ENCODE measurements at regions not wholly inside any gene's neighbourhood (a gene's known extent, or its start where the extent isn't known, plus 50 kb on each side); places are given as distances from the start of the nearest gene placed in this dataset.
A peak's percentile ranks its signal among the peaks of the same experiment; 100 is the strongest.

DNA sequence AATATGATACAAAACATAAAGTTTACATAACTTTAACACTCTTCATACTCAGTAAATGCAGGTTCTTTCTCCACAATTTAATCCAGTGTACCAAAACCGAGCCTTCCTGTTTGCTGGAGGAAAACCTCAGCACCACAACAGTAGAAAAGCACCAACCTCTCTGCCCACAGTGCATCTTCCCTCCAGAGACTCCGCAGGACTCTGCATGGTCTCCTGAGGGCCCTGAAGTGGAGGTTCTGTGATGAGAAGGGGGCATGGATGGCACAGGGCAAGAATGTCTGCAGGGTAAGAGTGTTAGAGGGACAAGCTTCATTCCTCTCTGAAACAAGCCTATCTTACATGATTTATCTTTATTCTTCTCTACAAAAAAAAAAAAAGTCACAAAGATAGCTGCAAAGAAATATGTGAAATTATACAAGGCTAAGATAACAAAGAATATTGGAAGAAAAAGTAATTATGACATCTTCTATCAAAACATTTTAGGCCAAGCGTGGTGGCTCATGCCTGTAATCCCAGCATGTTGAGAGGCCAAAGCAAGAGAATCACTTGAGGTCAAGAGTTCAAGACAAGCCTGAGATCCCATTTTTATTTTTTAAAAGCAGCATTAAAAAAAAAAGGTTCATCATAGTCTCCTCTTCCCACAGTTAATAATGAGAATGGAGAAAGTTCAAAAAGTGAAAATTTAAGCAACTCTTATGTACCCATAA is 102.0 kb downstream of the VPREB1 start:
- DNase-seq (ENCODE audit: low read depth) = no peak

DNA sequence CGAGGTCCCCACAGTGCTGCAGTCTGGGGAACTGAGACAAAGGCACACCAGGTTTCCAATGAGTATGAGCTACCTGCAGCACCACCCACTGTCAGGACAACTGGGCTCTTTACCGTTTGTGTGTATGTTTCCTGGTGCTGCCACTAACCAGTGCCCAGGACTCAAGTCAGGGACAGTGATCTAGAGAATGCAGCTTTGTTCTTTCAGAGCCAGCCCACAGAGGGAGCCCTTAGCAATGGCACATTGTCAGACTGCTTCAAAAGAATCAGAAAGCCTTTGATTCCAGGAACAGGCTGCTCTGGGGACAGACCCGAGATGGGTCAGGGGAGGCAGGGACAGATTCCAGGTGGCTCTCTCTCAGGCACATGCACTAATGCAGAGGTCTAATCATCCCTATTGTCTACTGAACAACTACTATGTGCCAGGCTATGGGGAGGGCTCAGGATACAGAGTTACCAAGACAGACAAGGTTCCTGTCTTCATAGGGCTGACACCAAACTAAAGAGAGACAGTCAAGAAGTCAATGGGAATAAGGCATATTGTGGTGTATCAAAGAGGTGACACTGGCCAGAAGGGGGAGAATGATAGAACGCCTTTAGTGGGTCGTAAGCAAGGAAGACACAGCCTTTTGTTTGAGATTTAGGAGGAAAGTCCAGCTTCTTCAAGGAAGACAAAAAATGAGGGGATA is 103.7 kb downstream of the VPREB1 start:
- no peak for DNase-seq (ENCODE audit: low read depth)

DNA sequence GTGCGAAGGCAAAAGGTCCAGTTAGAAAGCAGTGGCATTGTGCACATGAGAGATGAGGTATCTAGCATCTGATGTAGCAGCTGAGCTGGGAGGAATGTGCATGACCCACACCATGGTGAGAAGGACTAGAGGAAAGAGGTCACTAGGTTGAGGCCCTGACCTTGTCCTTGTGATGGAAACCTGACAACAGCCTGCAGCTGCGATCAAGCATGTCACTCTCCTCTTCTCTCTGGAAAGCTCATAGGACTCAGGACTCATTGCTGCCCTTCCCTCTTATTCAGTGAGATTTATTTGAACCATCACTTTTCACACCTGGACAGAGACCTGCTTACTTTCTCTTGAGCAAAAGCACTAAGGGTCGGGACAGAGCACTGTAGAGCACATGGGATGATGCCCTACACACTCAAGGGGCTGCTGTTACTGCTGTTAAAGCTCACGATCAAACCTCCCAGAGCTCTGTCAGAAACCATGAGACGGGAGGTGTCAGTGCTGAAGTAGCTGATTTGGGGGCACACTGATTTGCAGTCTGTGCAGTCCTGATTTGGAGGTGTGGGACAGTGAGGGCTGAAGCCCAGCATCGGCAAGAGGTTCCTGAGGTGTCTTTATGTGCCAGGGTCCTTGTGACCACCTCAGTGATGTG is 104.3 kb downstream of the VPREB1 start:
- DNase-seq (ENCODE audit: low read depth) = no peak

DNA sequence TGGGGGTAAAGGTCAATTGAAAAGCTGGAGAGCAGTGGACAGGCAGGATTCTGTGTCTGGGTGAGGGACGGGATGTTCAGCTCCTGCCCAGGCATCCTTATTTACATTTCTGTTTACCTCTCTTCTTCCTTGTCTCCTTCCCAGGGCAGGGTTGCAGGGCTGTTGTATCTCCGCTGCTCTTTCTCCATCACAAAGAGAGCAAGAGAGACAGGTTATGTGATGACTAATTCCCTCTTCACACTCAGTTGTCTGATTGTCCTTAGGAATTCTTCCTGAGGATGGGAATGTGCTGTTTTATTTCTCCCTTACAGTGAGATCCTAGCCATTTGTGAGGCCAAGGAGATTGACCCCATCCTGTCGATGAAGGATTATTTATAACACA is 104.9 kb downstream of the VPREB1 start:
- DNase-seq (ENCODE audit: low read depth) = no peak

DNA sequence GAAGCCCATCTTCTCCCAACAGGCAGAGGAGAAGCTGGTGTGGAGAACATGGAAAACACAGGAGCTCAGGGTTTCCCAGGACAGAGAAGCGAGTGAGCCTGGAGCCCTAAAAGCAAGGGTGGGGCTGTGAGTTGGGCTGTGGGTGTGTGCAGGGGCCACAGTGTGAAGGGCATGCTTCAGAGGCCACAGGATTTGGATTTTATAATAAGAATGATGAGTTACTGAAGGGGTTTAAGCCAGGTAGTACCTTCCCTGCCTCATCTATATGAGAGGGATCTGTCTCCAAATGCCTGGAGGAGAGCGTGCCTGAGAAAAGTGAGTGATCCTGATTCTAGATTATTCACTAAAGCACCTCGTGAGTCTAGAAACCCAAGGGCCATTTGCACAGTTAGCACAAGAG is 106.8 kb downstream of the VPREB1 start:
- DNase-seq (ENCODE audit: low read depth) = no peak

DNA sequence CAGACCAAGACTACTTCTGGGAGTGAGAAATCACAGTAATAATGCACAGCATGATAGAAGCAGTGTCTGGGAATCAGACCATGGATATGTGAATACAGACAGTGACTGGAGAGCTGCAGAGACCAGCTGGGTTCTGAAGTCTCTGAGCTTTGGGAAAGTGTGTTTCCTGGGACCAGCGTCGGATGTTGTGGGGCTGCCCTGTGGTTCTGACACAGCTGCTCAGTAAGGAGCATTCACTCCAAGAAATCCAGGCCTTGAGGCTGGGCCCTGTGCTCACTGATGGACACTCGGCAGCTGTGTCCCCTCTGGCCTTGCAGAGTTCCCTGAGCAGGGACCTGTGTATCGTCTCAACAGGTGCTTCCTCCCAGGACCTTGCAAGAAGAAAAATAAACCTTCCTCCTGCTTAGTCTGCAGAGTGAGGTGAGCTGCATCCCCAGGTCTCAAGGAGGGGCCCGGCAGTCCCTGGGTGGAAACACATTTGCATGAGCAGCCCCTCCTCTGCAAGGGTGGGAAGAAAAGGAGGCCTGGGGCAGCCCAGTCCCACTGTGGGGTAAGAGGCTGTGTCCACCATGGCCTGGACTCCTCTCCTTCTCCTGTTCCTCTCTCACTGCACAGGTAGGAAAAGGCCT is 107.9 kb downstream of the VPREB1 start:
- no peak for DNase-seq (ENCODE audit: low read depth)

DNA sequence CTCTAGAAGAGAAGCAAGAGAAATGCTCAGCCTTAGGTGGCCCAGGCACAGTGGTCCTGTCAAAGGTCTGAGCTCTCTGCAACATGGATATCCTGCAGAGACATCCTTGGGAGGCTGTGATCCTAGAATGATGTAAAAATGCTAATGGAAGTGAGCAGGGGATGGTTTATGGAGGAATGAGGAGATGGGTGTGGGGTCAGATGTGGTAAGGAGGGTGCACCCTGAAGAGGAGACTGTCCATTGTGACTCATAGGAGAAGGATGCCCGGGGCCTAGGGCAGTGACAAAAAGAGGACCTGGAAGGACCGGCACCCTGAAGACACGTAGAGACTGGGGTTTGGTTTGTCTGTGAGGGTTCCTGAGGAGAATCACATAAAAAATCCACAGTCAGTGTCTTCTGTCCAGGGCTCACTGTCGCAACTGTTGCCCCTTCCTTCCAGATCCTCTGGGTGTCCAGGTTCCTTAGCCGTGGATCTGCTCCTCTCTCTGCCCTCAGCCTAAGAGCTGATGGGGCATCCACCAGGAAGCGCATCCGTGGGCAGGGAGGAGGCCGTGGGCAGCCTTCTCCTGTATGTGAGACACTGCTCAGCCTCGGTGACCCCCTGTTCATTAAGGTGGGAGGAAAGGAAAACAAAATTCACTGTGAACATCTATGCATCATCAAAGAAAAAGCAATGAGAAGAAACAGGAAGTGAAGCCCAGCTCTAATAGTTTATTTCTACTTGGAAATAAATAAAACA is 110.7 kb downstream of the VPREB1 start:
- no peak for DNase-seq (ENCODE audit: low read depth)

DNA sequence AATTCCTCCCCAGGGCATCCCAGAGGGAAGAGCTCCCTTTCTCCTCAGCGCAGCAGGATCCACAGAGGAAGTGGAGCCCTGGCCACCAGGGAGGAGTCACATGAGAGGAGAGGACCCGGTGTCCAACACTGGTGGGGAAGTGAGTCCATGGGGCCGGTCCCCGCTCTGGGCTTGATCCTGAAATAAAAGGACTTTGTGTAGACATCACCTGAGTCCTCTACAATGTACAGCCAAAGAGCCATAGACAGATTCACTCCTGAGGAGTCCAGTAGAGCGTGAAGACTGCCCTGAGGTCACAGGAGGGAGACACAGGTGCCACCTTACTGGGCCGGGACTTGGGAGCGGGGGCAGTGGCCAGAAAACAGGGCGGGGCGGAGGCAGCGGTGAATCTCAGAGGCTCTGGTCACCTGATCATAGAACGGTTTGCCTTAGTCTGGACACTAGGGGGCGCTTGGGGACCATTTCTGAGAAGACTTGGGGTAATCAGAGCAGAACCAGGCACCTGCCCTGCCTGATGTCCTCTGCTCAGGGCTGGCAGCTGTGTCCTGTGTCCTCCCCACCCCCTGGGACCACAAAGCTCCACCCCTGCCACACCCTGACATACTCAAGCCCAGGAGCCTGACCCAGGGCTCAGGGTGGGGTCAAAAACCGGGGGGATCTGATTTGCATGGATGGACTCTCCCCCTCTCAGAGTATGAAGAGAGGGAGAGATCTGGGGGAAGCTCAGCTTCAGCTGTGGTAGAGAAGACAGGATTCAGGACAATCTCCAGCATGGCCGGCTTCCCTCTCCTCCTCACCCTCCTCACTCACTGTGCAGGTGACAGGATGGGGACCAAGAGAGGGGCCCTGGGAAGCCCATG is 112.7 kb downstream of the VPREB1 start:
- peak; percentile 56 for DNase-seq (ENCODE audit: low read depth)

DNA sequence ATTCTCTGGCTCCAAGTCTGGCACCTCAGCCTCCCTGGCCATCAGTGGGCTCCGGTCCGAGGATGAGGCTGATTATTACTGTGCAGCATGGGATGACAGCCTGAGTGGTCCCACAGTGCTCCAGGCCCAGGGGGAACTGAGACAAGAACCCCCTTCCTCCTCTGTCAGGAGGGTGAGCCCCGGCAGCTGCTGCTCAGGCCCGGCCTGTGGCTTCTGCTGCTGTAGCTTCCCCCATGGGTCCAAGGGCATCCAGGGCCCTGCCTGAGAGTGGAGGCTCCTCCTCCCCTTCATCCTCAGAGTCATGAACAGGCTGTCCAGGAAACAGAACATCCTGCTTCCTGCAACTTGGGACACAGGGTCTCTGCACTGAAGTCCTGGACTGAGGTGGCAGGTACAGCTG is 113.6 kb downstream of the VPREB1 start:
- no peak for DNase-seq (ENCODE audit: low read depth)

DNA sequence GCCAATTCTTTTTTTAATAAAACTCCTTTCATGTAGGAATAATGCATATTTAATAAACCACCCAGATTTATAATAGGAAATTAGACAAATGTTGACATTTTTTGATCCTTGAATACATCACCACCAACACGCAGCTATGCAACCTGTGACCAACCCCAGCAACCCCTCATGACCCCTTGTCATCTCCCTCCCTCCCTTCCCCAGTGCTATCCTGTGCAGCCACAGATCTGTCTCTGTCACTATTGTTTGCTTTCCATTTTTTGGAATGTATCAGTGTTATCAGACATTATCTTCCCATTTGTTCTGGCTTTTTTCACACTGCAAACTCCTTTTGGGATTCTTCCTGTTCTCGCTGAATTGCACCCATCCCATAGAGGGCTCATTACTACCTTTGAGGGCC is 114.1 kb downstream of the VPREB1 start:
- DNase-seq (ENCODE audit: low read depth) = no peak

DNA sequence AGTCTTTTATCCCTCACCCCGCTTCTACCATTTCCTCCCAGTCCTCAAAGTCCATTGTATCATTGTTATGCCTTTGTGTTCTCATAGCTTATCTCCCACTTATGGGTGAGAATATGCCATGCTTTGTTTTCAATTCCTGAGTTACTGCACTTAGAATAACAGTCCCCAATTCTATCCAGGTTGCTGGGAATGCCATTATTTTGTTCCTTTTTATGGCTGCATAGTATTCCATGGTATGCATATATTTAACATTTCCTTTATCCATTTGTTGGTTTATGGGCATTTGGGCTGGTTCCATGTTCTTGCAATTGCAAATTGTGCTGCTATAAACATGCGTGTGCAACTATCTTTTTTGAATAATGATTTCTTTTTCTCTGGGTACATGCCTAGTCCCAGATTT is 114.9 kb downstream of the VPREB1 start:
- no peak for DNase-seq (ENCODE audit: low read depth)

DNA sequence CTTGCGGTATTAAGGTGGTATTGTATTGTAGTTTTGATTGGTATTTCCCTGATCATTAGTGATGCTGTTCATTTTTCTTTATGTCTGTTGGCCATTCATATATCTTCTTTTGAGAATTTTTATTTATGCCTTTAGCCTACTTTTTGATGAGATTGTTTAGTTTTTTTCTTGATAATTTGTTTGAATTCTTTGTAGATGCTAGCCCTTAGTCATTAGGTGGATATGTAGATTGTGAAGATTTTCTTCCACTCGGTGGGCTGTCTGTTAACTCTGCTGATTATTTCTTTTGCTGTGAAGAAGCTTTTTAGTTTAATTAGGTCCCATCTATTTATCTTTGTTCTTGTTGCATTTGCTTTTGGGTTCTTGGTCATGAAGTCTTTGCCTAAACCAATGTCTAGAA is 115.4 kb downstream of the VPREB1 start:
- DNase-seq (ENCODE audit: low read depth) = no peak

DNA sequence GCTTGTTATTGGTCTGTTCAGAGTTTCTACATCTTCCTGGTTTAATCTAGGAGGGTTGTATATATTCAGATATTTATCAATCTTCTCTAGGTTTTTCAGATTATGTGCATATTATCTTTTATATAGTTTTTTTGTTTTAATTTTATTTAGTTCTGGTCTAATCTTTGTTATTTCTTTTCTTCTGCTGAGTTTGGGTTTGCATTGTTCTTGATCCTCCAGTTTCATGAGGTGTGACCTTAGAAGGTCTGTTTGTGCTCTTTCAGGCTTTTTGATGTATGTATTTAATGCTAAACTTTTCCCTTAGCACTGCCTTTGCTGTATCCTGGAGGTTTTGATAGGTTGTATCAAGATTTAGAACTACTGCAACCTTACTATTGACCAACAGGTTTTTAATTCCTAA is 117.7 kb downstream of the VPREB1 start:
- no peak for DNase-seq (ENCODE audit: low read depth)

DNA sequence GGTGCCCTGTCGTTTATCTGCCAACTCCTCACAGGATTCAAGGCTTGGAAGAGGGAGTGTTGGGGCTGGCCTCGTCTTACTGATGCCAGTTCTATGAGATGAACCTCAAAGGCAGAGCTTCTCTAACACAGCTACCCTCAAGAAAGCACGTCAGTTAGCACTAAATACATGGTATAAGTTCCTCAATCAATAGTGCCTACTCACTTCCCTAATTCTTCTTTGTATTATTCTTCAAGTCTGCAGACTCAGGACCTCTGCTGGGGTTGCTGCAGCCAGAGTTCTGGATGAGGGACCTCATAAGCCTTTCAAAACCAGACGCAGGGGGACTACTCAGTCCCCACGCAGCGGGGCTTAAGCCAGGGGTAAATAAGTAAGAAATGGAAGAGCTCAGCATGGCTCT is 118.3 kb downstream of the VPREB1 start:
- no peak for DNase-seq (ENCODE audit: low read depth)

DNA sequence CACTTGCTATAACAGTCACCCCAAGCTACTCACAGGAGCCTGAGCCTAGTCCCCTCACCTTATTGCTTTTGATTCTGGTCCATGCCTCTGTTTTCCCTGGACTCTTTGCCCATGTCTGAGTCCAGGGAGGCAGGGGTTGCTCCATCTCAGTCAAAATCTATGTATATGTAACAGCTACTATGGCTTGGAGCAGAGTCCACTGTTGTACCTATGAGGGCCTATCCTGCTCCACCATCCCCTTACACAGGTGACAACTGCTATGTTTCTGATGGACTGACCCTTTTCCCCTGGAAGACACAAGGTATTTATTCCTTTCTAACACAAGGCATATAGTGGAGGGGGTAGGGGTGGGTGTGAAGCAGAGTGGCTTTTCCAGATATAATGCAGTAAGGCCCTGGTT is 119.6 kb downstream of the VPREB1 start:
- no peak for DNase-seq (ENCODE audit: low read depth)

DNA sequence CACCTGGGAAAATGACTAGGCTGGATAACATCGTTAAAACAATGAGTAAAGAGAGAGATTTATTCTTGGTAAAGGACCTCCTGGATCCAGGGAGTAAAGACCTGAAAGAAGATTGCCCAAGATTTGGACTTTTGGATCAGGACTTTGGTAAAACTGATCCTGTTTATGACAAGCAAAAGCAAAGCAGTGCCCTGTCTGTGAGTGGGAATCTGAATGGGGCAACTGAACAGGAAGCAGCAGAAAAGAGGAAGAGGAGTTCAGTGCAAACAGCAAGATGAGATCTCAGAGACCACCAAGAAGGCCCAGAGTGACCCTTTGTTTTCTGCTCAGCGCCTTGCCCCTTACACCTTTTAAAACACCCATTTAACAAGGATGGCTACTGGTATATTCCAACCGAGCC is 122.0 kb downstream of the VPREB1 start:
- DNase-seq (ENCODE audit: low read depth) = no peak

DNA sequence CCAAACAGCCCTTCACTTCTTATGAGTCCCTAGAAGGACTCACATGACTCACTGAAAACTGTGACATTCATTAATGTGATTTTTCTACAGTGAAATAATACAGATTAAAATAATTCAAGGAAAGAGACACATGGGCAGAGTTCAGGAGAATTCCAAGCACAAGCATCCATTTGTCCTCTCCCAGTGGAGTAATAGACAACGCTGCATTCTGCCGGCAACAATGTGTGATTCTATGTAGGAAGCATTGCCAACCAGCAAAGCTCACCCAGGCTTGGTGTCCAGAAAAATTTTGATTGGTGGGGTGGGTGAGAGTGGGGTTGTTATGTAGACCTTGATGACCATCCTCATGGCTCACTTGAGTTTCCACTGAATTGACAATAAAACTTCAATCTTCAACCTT is 123.9 kb downstream of the VPREB1 start:
- no peak for DNase-seq (ENCODE audit: low read depth)

DNA sequence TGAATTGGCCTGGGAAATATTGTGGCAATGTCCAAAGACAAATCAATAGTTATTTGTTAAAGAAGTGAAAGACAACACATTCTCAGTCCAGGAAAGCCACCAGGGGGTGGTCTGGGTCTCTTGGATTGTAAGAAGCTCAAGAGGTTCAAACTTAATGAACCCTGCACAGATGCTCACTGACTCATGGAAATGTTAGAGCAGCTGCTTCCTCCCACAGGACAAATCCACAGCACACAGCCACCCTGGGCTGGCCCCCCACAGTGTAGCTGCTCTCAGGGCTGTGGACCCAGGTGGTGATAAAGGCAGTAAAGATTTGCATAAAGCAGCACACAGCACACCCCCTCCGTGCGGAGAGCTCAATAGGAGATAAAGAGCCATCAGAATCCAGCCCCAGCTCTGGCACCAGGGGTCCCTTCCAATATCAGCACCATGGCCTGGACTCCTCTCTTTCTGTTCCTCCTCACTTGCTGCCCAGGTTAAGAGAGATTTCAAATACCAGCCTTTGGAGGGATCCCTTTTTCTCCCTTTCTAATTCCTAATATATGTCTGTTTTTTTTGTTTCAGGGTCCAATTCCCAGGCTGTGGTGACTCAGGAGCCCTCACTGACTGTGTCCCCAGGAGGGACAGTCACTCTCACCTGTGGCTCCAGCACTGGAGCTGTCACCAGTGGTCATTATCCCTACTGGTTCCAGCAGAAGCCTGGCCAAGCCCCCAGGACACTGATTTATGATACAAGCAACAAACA is 124.8 kb downstream of the VPREB1 start:
- DNase-seq (ENCODE audit: low read depth) = peak; percentile 3

DNA sequence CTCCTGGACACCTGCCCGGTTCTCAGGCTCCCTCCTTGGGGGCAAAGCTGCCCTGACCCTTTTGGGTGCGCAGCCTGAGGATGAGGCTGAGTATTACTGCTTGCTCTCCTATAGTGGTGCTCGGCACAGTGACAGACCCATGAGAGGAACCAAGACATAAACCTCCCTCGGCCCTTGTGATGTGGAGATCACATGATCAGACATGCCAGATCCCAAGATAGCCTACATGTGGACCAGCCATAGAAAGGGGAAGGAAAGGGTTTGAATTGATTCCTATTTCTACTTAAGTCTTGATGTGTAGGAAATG is 125.3 kb downstream of the VPREB1 start:
- no peak for DNase-seq (ENCODE audit: low read depth)

DNA sequence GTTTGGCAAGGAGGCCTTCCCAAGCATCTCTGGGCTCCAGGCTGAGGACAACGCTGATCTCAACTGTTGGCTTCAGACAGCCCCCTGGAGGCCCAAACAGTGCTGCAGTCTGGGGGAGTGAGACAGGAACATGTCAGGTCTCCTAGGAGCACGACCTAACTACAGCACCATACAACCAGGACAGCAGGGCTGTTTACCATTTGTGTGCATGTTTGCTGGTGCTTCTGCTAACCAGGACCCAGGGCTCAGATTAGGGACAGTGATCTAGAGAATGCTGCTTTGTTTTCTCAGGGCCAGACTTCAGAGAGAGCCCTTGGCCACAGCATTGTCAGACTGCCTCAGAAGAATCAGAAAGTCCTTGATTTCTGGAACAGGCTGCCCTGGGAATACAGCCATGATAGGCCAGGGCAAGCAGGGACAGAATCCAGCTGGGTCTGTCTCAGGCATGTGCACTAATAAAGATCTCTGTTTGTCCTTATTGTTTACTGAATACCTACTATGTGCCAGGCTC is 126.5 kb downstream of the VPREB1 start:
- DNase-seq (ENCODE audit: low read depth) = peak; percentile 11

All from HT1080 (cell line).